ENCODE measurements at regions not wholly inside any gene's neighbourhood (a gene's known extent, or its start where the extent isn't known, plus 50 kb on each side); places are given as distances from the start of the nearest gene placed in this dataset.

- Histone ChIP-seq H3K36me3 (ENCODE audit: low read length) (no peaks in the 10 kb centered on the region), H3K9ac (ENCODE audit: low read length) (no peak overlapping the region), H3K27me3 (ENCODE audit: low read length) (no peaks in the 10 kb centered on the region), H3K4me2 (ENCODE audit: low read depth, low read length, poor library complexity, severe bottlenecking) (no peak overlapping the region), H3K4me3 (ENCODE audit: insufficient read depth, low read length, poor library complexity, severe bottlenecking) (no peak overlapping the region), H4K20me1 (ENCODE audit: low read depth, low read length) (no peaks in the 10 kb centered on the region), H3K9me3 (ENCODE audit: insufficient read depth, low read length) (0 out of 2 replicates have a peak, but pooled peaks cover 4% of the 10 kb centered on the region), H3F3A (ENCODE audit: insufficient read depth) (no peaks in the 10 kb centered on the region), H2AFZ (ENCODE audit: low read depth, low read length, severe bottlenecking) (no peak overlapping the region), H3K79me2 (ENCODE audit: insufficient read depth, low read length) (no peaks in the 10 kb centered on the region), H3K9me2 (replicated peaks; ENCODE audit: insufficient read depth, low read length) (no peaks in the 10 kb centered on the region), H3K27ac (ENCODE audit: low read depth, low read length) (no peak overlapping the region)
- TF ChIP-seq CTCF (IDR thresholded peaks at IDR 0.05; ENCODE audit: insufficient read depth, low read length, poor library complexity, severe bottlenecking), result no peak
- no peak for TF ChIP-seq EZH2phosphoT487 (conservative IDR thresholded peaks at IDR 0.05; ENCODE audit: low read length)
Observed at GRCh38 chr16:9527976-9528375, 436.5 kb downstream of the HAPSTR1 start.

GRCh38 chr16:9528511-9529079, 437.2 kb downstream of the HAPSTR1 start:
- 0 out of 2 replicates have a peak, but pooled peaks cover 4% of the 10 kb centered on the region for H3K9me3 ChIP-seq (ENCODE audit: insufficient read depth, low read length)
- H3K9me2 ChIP-seq (replicated peaks; ENCODE audit: insufficient read depth, low read length), result no peaks in the 10 kb centered on the region
- H3K4me2 ChIP-seq (ENCODE audit: low read depth, low read length, poor library complexity, severe bottlenecking), result no peak overlapping the region
- H2AFZ ChIP-seq (ENCODE audit: low read depth, low read length, severe bottlenecking), result no peak overlapping the region
- no peaks in the 10 kb centered on the region for H3K27me3 ChIP-seq (ENCODE audit: low read length)
- no peaks in the 10 kb centered on the region for H3K36me3 ChIP-seq (ENCODE audit: low read length)
- no peaks in the 10 kb centered on the region for H4K20me1 ChIP-seq (ENCODE audit: low read depth, low read length)
- TF ChIP-seq CTCF (IDR thresholded peaks at IDR 0.05; ENCODE audit: insufficient read depth, low read length, poor library complexity, severe bottlenecking), result no peak
- no peak for TF ChIP-seq EZH2phosphoT487 (conservative IDR thresholded peaks at IDR 0.05; ENCODE audit: low read length)
- H3K79me2 ChIP-seq (ENCODE audit: insufficient read depth, low read length), result no peaks in the 10 kb centered on the region
- no peak overlapping the region for H3K27ac ChIP-seq (ENCODE audit: low read depth, low read length)
- no peaks in the 10 kb centered on the region for H3F3A ChIP-seq (ENCODE audit: insufficient read depth)
- no peak overlapping the region for H3K9ac ChIP-seq (ENCODE audit: low read length)
- H3K4me3 ChIP-seq (ENCODE audit: insufficient read depth, low read length, poor library complexity, severe bottlenecking), result no peak overlapping the region

GRCh38 chr16:9533042-9533441, 441.6 kb downstream of the HAPSTR1 start:
- H3K9me2 ChIP-seq (replicated peaks; ENCODE audit: insufficient read depth, low read length), result no peaks in the 10 kb centered on the region
- no peaks in the 10 kb centered on the region for H3K79me2 ChIP-seq (ENCODE audit: insufficient read depth, low read length)
- H3F3A ChIP-seq (ENCODE audit: insufficient read depth), result no peaks in the 10 kb centered on the region
- TF ChIP-seq CTCF (IDR thresholded peaks at IDR 0.05; ENCODE audit: insufficient read depth, low read length, poor library complexity, severe bottlenecking), result no peak
- no peak for TF ChIP-seq EZH2phosphoT487 (conservative IDR thresholded peaks at IDR 0.05; ENCODE audit: low read length)
- no peak overlapping the region for H3K4me3 ChIP-seq (ENCODE audit: insufficient read depth, low read length, poor library complexity, severe bottlenecking)
- H3K36me3 ChIP-seq (ENCODE audit: low read length), result no peaks in the 10 kb centered on the region
- no peak overlapping the region for H2AFZ ChIP-seq (ENCODE audit: low read depth, low read length, severe bottlenecking)
- H3K27me3 ChIP-seq (ENCODE audit: low read length), result no peaks in the 10 kb centered on the region
- no peak overlapping the region for H3K27ac ChIP-seq (ENCODE audit: low read depth, low read length)
- H3K4me2 ChIP-seq (ENCODE audit: low read depth, low read length, poor library complexity, severe bottlenecking), result no peak overlapping the region
- H3K9ac ChIP-seq (ENCODE audit: low read length), result no peak overlapping the region
- H3K9me3 ChIP-seq (ENCODE audit: insufficient read depth, low read length), result 0 out of 2 replicates have a peak, but pooled peaks cover 4% of the 10 kb centered on the region
- no peaks in the 10 kb centered on the region for H4K20me1 ChIP-seq (ENCODE audit: low read depth, low read length)
